EL (cell line): ENCODE measurements at regions not wholly inside any gene's neighbourhood (a gene's known extent, or its start where the extent isn't known, plus 50 kb on each side); places are given as distances from the start of the nearest gene placed in this dataset.

Experiments
- DNase-seq: peaks from one replicate; pipeline ENCODE4 v3.0.0-alpha.2; 2016

DNA sequence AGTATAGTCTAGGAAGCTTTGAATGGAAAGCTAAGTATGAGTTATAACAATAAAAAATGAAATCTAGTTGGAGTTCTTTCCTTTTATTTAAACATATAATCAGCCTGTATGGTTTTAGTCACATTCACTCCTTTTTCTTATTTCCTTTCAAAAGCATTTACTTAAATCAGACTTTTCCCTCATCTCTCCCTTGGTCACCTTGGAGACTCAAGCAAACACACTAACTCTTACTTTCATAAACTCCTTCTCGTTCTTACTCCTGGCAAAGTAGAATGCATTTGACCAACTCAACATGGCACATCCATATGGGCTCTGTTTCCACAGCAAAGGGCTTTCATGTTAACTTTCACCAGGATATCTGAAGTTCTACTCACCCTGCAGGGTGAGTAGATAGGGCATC, 400.0 kb downstream of the LMO7 start:
- no peak for DNase-seq

DNA sequence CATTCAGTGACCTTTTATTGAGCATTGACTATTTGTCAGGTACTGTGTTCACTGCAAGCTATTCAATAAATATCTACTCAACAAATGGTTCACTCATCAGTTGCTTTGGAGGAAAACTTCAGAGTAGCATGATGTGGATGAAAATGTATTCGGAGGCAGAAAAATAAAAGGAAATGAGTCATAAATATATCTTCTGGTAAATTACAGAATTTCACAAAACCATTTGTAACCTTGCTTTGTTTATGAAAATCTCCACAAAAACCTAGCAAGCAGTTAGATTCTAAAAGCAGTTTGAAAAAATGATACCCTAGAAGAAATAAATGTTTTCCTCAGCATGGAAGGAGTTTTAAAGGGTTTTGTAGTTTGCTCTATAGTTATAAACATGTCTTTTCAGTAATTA, 399.6 kb downstream of the LMO7 start:
- DNase-seq = peak; percentile 8

DNA sequence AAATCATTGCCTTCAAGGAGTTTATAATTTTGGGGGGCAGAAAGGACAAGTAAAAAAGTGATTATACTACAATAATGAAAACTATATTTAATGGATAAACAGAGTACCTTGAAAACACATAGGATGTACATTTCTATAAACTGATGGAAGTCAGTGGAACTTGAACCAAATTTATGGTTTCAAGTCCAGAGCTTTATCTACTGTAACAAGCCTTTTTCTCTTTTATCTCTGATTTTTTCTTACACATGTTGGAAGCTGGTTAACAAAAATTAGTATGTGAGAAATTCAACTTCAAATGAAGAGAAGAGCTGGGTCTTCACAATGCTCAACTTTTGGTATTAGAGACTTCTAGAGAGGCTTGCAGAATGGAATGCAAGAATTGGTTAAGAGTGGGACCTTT, 393.6 kb downstream of the LMO7 start:
- no peak for DNase-seq

DNA sequence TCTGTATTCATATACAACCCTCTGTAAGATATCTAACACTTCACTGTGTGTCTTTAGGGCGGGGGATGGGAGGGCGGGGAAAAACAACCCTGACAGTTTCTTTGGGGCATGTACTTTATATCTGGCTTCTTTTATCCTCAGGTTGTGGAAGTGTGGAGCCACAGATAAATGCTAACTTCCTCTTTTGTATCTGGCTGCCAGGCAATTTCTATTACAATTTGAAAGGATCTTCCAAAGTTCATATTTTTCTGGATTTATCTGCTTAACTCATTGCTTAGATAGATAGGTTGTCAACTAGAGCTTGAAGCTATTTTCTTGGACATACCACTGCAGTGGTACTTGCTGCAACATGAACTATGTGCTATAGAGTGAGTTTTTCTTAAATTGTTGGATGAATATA, 393.0 kb downstream of the LMO7 start:
- no peak for DNase-seq

DNA sequence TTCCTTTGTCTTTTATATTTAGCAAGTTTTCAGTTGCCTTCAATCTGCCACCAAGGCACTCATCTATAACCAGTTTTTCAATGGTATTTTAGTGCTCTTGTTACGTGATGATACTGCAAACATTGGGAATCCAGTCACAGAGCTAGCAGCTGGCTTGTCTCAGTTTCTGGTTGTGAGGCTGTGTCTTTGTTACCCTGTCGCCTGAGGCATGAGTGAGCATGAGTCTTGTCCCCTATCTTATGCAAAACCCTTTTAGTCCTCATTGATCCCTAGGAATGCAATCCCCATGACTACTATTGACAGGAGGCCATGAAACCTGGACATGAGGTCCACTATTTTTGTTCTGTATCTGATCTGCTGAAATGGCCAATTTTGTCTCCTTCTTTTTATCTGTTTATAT, 391.0 kb downstream of the LMO7 start:
- DNase-seq = no peak

DNA sequence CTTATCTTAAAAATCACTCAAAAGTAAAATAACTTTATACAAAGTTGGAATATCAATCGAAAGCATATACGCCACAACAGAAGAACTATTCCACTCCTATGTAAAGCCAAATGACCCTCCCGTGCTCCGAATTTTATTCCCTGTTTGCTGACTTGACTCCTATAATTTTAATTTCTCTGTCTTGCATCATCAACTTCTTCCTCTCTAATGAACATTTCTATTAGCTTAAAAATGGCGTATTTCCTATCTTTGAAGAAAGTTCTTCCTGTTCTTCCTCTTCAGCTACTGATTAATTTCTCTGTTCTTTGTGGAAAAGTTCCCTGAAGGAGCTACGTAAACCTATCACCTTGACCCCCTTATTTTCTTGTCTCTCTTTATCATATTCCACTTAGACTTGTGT, 389.3 kb downstream of the LMO7 start:
- DNase-seq = no peak

DNA sequence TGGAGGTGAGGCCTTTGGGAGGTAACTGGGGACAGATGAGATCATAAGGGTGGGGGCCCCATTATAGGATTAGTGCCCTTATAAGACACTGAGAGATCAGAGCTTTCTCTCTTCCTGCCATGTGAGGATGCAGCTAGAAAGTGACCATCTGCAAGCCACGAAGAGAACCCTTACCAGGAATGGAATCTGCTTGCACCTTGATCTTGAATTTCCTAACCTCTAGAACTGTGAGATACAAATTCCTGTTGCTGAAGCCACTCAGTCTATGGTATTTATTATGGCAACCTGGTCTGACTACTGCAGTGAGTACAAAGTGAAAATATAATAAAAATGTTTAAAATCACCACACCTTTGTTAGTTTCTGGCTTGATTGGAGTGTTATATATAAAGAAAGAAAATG, 388.0 kb downstream of the LMO7 start:
- DNase-seq = no peak

DNA sequence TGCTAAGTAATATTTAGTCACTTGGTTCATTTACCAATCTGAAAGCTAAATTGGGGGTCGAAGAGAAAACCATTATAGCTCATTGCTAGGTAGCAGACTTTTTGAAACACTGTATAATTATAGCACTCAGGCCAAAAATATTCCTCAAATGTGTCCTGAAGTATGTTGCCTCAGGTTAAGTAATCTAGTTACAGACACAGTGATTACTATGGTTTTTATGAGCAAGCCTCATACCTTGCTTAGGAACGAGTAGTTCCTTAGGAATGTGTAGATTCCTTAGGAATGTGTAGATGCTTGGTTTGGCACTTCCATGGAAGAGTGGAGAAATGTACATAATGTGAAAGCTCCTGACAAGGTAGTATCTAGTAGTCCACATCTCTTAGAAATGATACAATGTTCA, 387.5 kb downstream of the LMO7 start:
- DNase-seq = peak; percentile 70

DNA sequence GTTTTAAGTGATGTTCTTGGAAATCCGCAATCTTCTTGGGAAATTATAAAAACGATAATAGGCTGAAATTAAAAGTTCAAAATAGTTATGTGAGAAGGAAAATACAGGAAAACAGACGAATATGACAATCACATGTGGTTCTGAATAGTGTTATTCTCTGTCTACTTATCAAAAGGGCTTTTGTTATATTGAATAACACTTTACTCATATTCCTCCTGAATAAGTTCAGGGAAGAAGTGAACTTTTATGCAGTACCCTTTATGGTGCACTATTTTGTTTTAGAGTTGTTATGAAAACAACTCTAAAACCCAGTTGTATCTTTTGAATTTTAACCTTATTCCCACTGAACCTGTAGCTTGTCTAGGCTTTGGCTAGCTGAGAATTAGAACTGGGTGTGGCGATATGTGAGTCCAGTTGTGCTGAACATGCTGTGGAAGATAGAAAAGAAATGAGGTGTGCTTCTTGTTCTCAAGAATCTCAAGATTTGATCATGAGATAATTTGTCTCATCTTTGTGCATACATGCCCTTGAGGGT, 384.4 kb downstream of the LMO7 start:
- no peak for DNase-seq

DNA sequence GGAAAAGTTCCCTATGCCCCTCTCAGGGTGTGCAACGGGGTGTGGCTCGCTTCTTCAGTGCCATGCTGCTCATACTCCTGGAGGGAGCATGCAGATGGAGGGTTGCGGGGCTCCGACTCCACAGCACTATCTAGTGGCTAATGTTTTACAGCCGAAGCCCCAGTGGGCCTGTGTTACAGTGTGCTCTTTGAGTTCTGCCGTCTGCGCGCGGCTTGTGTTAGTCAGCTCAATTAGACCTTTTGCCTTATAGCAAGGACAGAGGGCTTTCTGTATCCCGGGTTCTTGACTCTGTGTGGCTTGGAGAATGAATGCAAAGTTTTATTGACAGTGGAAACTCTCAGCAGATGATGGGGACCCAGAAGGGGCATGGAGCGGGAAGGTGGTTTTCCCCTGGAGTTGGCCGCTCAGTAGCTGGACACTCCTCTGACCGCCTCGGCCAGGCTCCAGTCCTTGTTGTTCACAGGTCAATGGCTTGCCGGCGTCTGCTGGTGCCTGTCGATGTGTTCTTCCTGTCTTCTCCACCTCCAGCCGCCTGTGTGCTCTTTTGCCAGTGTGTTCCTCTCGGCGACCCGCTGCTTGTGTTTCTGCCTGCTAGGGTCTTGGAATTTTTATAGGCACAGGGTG, 383.4 kb downstream of the LMO7 start:
- DNase-seq = peak; percentile 4

DNA sequence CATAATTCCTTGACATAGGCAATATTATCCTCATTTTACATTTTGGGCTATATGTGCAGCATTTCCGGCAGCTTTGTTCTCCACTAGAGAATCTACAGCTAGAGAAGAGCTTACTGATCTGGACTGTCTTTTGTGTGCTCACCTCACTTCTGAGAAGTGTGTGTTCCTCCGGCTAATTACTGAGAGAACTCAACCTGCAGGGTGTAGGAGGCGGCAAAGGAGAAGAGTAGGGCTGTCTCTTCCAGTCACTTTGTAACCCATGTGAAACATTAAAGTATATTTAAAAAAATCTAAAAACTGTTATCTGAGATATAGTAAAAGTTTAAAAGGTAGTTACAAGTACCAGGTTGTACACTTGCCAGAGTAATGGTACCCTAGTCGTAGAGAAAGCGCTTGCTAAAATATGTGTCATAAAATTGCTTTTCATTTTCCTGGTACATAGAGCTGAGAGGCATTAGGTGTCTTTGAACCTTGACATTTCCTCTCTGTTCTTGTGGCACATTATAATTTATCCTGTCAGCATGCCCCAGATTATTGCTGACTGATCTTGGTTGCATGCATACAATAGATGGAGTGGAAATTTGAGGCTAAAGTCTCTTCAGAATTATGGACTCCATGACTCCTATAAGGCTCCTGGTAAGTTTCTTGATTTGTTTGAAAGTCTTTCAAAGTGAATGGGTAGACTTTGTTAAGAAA, 381.9 kb downstream of the LMO7 start:
- no peak for DNase-seq

DNA sequence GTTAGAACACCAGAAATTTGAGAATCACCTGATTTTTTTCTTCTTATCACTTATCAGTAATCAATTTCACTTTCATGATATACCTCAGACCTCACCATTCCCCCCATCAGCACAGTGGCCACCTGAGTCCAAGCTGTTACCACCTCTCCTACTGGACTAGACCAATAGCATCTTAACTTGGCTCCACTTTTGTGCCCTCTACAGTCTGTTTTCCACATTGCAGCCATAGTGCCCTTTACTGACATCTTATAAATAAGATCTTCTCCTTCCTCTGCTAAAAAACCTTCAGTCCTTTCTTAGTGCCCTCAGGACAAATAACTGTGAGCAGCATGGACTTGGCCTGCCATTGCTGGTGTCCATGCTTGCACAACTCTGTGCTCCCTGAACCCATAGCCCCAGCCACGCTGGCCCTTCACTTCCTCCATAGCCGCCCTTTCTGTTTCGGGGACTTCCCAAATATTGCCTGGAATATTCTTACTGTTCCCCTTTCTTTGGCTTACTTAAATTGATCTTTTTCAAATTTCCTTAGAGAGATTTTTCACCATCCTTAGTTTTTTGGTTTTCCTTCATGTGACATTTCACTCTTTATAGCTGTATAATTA, 380.8 kb downstream of the LMO7 start:
- peak; percentile 32 for DNase-seq

DNA sequence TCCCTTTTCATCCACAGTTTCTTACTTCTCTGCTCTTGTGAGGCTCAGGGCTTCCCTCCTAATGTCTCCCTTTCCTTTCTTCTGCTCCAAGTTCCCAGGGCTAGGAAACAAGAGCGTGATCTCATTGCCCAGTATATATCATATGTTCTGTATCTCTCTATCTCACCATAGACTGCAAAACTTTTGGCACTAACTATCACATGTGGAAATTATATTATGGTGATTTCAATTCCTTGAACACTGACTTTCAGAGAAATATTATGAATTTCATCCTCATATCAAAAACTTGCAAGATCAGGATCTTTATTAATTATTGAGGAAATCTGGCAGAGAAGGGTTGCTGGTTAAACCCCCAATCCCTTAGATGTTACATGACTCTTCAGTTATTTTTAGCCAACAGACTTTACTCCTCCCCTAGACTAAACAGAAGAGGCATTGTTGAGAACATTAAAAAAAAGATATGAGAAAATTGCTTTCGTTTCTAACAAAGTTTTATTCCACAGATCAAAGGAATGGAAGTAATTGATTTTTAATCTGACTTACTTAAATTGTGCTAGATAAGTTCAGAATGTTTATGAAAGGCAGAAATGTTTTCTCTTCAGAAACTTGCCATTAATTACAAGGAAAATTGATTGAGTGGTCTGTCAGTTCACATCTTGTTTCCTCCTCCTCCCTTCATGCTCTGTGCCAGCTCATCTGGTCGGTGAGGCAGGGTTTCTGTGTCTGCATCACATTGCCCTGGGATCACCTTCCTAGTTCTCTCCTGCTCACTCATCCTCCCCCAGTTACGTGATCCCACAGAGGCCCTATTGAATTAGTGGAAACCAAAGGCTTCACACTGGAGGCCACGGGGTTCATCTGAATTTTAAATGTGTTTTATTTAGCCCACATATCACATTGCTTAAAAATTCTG, 378.5 kb downstream of the LMO7 start:
- DNase-seq = peak; percentile 8

DNA sequence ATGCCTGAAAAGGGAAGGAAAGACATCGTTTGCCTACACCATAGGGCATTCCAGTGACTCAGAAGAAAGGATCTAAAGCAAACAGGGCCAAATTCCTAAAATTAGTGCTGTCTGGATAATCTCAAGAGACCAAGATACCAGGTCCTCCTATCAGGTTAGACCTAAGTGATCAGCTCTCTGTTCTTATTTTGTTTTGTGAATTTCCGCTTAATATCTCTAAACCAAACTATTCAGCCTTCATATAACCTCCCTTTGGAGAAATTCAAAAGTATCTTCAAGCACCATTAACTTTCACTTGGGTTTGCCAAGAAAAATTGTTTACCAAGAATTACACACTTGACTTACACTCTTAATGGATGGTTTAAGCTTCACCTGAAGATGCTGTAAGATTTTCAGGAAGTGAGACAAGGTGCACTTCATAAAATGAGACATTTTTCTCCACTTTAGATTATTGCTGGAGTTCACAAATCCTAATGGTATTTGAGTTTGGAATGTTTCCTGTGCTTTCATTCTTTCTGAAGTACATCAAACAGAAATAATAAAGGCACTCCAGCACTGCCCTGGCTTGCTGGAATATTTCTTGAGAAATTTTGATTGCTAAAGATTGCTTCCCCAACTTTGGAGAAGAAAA, 376.1 kb downstream of the LMO7 start:
- peak; percentile 66 for DNase-seq

DNA sequence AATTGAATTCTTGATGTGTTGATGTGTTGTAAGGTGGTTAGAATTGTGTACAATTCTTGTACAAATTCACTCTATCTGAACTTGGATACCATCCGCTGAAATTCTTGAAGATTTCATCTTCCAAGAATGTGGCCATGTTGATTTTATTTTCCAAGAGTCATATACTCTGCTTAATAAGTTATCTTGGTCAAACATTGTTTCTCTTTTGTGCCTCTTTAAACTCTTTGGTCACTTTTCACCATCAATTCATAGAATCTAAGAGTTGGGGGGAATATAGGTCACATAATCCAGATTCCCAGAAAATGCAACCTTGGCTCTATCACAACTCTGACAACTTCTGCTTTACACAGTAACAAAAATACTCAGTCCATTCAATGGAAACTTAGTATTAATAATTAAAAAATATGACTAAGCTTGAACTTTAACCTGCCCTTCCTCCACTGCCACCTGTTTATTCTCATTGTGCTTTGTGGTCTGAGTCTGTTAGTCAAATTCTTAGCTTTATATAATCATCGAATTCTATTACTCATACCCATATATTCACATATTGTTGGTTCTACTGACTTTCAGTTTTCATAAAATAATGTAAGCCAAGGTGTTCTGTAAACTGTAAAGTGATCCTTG, 373.2 kb downstream of the LMO7 start:
- peak; percentile 35 for DNase-seq

DNA sequence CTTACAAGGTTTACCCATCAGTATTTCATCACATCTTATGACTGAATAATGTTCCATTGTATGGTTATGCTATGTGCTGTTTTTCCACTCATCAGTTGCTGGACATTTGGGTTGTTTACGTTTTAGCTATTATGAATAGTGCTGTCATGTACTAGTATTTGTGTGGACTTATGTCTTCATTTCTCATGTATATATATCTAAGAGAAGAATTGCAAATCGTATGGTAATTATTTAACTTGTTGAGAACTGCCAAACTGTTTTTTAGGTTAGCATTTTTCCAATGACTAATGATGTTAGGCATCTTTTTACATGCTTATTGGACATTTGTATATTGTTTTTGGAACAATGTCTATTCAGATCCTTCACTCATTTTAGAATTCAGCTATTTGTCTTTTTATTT, 368.3 kb downstream of the LMO7 start:
- peak; percentile 8 for DNase-seq

DNA sequence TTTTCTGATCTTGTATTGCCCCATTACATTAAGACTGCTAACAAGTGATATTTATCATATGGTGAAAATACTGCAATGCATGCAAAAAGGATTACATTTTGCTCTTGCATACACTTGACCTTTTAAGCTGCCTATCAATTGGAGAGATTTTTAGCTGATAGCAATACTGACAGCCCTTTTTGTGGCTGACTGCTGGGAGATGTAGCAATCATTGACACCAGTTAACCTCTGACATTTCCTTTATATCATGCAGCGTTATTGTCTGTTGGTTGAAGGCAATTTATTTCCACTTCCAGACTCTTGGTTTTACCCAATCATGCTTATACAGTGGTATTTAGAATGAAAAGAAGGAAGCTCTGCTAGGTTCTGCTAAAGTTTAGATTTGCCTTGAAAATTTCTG, 364.0 kb downstream of the LMO7 start:
- DNase-seq = no peak

DNA sequence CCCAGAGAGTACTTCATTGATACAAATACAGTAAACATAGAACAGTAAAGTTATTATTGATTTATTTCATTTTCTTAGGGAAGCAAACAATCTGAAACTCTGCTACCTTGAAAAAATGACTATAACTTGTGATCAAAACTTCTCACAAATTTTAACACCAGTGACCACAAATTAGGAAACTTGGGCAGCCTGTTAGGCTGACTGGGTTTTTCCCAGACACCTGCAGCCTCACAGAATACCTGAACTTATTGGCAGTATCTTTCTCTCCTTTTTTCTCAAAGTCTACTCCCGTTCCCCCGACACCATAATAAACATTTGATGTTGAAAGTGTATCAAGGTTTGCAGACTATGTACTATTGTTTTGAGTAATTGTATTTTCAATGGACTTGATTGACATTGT, 360.5 kb downstream of the LMO7 start:
- DNase-seq = no peak

DNA sequence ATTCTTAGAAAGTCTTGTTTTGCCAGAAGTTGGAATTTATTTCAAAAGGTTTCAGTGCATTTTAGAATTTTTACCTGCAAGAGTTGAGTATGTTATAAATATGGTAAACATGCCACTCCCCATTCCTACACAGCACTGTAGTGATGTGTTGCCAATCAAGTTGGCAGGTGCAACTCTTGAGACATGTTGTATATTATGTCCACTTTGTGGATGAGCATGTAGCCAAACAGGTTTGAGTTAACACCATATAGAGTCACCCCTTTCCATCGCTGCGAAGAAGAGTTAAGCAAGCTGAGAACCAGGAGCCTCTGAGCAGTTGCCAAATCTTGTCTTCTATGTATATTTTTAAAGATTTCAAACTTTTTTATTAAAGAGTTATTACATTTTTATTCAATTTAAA, 359.8 kb downstream of the LMO7 start:
- no peak for DNase-seq

DNA sequence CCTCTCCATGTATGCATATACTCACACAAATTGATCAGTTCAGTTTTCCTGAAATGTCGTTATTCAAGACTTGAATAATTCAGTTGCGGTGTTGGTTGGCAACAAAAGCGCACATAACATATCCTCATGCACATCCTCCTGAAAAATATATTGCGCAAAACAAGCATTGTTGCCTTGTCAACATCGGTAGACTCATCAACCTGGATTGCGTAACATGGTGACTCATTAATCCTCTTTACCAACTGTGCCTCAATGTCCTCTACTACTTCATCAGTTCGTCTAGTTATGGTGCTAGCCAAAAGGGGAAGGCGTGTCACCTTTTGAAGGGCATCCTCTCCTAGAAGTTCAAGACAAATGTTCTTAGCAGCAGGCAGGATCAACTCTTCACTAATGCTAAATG, 357.7 kb downstream of the LMO7 start:
- no peak for DNase-seq

DNA sequence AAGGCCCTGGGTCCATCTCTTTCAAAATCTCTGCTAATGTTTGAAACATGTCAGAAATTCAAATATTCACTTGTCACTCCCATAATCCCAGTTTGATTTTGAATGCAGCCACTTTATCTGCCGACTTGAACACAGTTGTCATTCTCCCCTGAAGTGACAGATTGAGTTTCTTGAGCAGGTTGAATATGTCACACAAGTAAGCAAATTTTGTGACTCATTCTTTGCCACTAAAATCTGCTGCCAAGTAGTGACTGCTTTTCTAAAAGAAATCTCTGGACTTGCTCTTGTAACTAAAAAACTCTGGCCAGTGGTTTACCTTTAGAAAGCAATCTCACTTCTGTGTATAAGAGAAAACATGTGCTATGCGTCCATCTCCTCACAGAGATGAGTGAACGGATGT, 357.1 kb downstream of the LMO7 start:
- DNase-seq = no peak

DNA sequence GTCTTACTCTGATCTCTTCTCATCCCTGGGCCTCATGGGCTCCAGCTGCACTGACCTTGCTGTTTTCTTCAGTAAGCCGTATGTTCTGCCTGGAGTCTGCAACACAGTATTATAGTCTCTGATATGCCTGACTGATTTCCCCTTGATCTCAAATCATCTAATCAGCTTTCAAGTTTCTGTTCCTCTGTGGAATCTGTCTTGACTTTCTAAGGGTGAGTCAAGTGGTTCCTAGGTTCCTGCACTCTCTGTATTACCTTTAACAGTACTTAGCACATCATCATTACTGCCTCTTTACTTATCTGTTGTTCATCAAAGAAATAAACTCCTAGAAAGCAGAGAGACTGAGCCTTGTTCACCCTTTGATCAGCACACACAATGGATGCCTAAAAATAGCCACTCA, 350.7 kb downstream of the LMO7 start:
- no peak for DNase-seq
